ENCODE measurements at regions not wholly inside any gene's neighbourhood (a gene's known extent, or its start where the extent isn't known, plus 50 kb on each side); places are given as distances from the start of the nearest gene placed in this dataset.

- DNase-seq (ENCODE audit: extremely low read depth, low read depth) = no peak
- TF ChIP-seq CTCF (IDR thresholded peaks at IDR 0.05; ENCODE audit: low read depth, low read length) = no peak
Observed at GRCh38 chr1:96487971-96488370, 233.6 kb upstream of the PTBP2 start.

- DNase-seq (ENCODE audit: extremely low read depth, low read depth) = no peak
- no peak for TF ChIP-seq CTCF (IDR thresholded peaks at IDR 0.05; ENCODE audit: low read depth, low read length)
Observed at GRCh38 chr1:96488777-96489176, 232.8 kb upstream of the PTBP2 start.

GRCh38 chr1:96492236-96492635 lies 229.3 kb upstream of the PTBP2 start:
- no peak for DNase-seq (ENCODE audit: extremely low read depth, low read depth)
- no peak for TF ChIP-seq CTCF (IDR thresholded peaks at IDR 0.05; ENCODE audit: low read depth, low read length)

- no peak for DNase-seq (ENCODE audit: extremely low read depth, low read depth)
Observed at GRCh38 chr1:96498744-96499340, 222.7 kb upstream of the PTBP2 start.

GRCh38 chr1:96508233-96508632 lies 213.4 kb upstream of the PTBP2 start:
- DNase-seq (ENCODE audit: extremely low read depth, low read depth) = no peak
- TF ChIP-seq CTCF (IDR thresholded peaks at IDR 0.05; ENCODE audit: low read depth, low read length) = no peak

More at GRCh38 chr1:96498744-96499340, 222.7 kb upstream of the PTBP2 start:
- TF ChIP-seq CTCF (IDR thresholded peaks at IDR 0.05; ENCODE audit: low read depth, low read length) = no peak

- TF ChIP-seq CTCF (IDR thresholded peaks at IDR 0.05; ENCODE audit: low read depth, low read length) = no peak
Observed at GRCh38 chr1:96509339-96509738, 212.2 kb upstream of the PTBP2 start.

GRCh38 chr1:96509951-96510350 lies 211.6 kb upstream of the PTBP2 start:
- DNase-seq (ENCODE audit: extremely low read depth, low read depth) = no peak
- TF ChIP-seq CTCF (IDR thresholded peaks at IDR 0.05; ENCODE audit: low read depth, low read length) = no peak

More at GRCh38 chr1:96509339-96509738, 212.2 kb upstream of the PTBP2 start:
- DNase-seq (ENCODE audit: extremely low read depth, low read depth) = no peak

Data from AG09319 (cell line).